Colonic mucosa (tissue), 4 donors: ENCODE measurements at regions not wholly inside any gene's neighbourhood (a gene's known extent, or its start where the extent isn't known, plus 50 kb on each side); places are given as distances from the start of the nearest gene placed in this dataset.

Experiments
- DNase-seq: peaks from one replicate; pipeline ENCODE4 v3.0.0-alpha.2; 2020
- H3K27ac ChIP-seq: fragments of 200-600 bp; one replicate; pipeline ENCODE4 v1.8.0; 2021
- H3K27me3 ChIP-seq: fragments of 200-600 bp; one replicate; pipeline ENCODE4 v1.8.0; 2021
- H3K36me3 ChIP-seq: fragments of 200-600 bp; one replicate; pipeline ENCODE4 v1.8.0; 2021
- H3K4me1 ChIP-seq: fragments of 200-600 bp; one replicate; pipeline ENCODE4 v1.8.0; 2021; ENCODE audit warnings: mild to moderate bottlenecking
- H3K4me3 ChIP-seq: fragments of 200-600 bp; one replicate; pipeline ENCODE4 v1.8.0; 2021
- H3K9ac ChIP-seq, 2 donors: one replicate each; pipeline ENCODE4 v1.7.0; 2013; ENCODE audit warnings: control low read depth in 2 of 2, low read depth in 2 of 2, low read length in 2 of 2
- H3K9me3 ChIP-seq: fragments of 200-600 bp; one replicate; pipeline ENCODE4 v1.8.0; 2021
- CTCF ChIP-seq: fragments of 200-600 bp; IDR thresholded peaks from one replicate; pipeline ENCODE4 v1.8.0; 2022; ENCODE audit warnings: antibody characterized with exemption, mild to moderate bottlenecking
- intact Hi-C: fragments of 100-400 bp; cut with DNase I; formaldehyde crosslinking; loops from one replicate; pipeline ENCODE4 v1.14.1; 2022
- donor health status: healthy.
- donor health status: DM: no; HTN: no; CAD: no.
- donor health status: DM: no; HTN: no; CAD: no.

GRCh38 chr4:23219779-23220408, 527.2 kb downstream of the GBA3 start:
- no peak overlapping the region for H3K27ac ChIP-seq
- no peaks in the 10 kb centered on the region for H3K9me3 ChIP-seq
- no peaks in the 10 kb centered on the region for H3K36me3 ChIP-seq
- H3K27me3 ChIP-seq, result no peaks in the 10 kb centered on the region
- TF ChIP-seq CTCF, result no peak
- no peak overlapping the region for H3K4me3 ChIP-seq
- H3K9ac ChIP-seq, result no peak overlapping the region
- intact Hi-C loops, result no loop called here
- no peaks in the 10 kb centered on the region for H3K4me1 ChIP-seq
- DNase-seq, result no peak

GRCh38 chr4:23213198-23213597, 520.5 kb downstream of the GBA3 start:
- TF ChIP-seq CTCF, result no peak
- Histone ChIP-seq H3K9ac (no peak overlapping the region), H3K27ac (no peak overlapping the region), H3K9me3 (no peaks in the 10 kb centered on the region), H3K4me3 (no peak overlapping the region), H3K36me3 (no peaks in the 10 kb centered on the region), H3K4me1 (no peaks in the 10 kb centered on the region), H3K27me3 (no peaks in the 10 kb centered on the region)
- intact Hi-C loops, result no loop called here
- no peak for DNase-seq

- H3K9ac ChIP-seq, result no peak overlapping the region
- no peak overlapping the region for H3K4me3 ChIP-seq
- no peak for DNase-seq
- no peaks in the 10 kb centered on the region for H3K27me3 ChIP-seq
- H3K4me1 ChIP-seq, result no peaks in the 10 kb centered on the region
- no peak for TF ChIP-seq CTCF
- intact Hi-C loops, result no loop called here
- H3K27ac ChIP-seq, result no peak overlapping the region
- no peaks in the 10 kb centered on the region for H3K9me3 ChIP-seq
- H3K36me3 ChIP-seq, result no peaks in the 10 kb centered on the region
These were observed 519.8 kb downstream of the GBA3 start for GRCh38 chr4:23212558-23212957.

- Histone ChIP-seq H3K9me3 (no peaks in the 10 kb centered on the region), H3K27ac (no peak overlapping the region), H3K9ac (no peak overlapping the region), H3K4me3 (no peak overlapping the region), H3K27me3 (no peaks in the 10 kb centered on the region), H3K36me3 (no peaks in the 10 kb centered on the region), H3K4me1 (no peaks in the 10 kb centered on the region)
- TF ChIP-seq CTCF, result no peak
- no peak for DNase-seq
- intact Hi-C loops, result no loop called here
These were observed 514.3 kb downstream of the GBA3 start for GRCh38 chr4:23207059-23207458.

GRCh38 chr4:23202712-23203247, 510.0 kb downstream of the GBA3 start:
- intact Hi-C loops, result no loop called here
- Histone ChIP-seq H3K9me3 (no peaks in the 10 kb centered on the region), H3K36me3 (no peaks in the 10 kb centered on the region), H3K4me1 (no peaks in the 10 kb centered on the region), H3K9ac (no peak overlapping the region), H3K27me3 (no peaks in the 10 kb centered on the region), H3K4me3 (no peak overlapping the region), H3K27ac (no peak overlapping the region)
- no peak for TF ChIP-seq CTCF
- DNase-seq, result peak; percentile 21
